GM21526 (cell line): ENCODE measurements at regions not wholly inside any gene's neighbourhood (a gene's known extent, or its start where the extent isn't known, plus 50 kb on each side); places are given as distances from the start of the nearest gene placed in this dataset.

ENCODE experiments used
- ATAC-seq: cut with Tn5 transposase; IDR thresholded peaks from one replicate; pipeline ENCODE4 v1.9.1; 2021; ENCODE audit warnings: moderate library complexity; ENCODE audit not compliant: unreplicated experiment, low FRiP score

- ATAC-seq, result no peak
These were observed 1561.0 kb upstream of the ZEB2 start for GRCh38 chr2:146080925-146081324.

GRCh38 chr2:146079216-146079615 is 1559.3 kb upstream of the ZEB2 start:
- no peak for ATAC-seq

- no peak for ATAC-seq
These were observed 1557.2 kb upstream of the ZEB2 start for GRCh38 chr2:146077156-146077555.

- ATAC-seq, result no peak
These were observed 1548.1 kb upstream of the ZEB2 start for GRCh38 chr2:146068051-146068450.

GRCh38 chr2:146048141-146048540 is 1528.2 kb upstream of the ZEB2 start:
- ATAC-seq, result no peak

GRCh38 chr2:146041274-146041910 is 1521.5 kb upstream of the ZEB2 start:
- no peak for ATAC-seq

- ATAC-seq, result no peak
These were observed 1520.1 kb upstream of the ZEB2 start for GRCh38 chr2:146040051-146040450.

GRCh38 chr2:146038014-146038413 is 1518.1 kb upstream of the ZEB2 start:
- no peak for ATAC-seq

GRCh38 chr2:146037334-146037870 is 1517.5 kb upstream of the ZEB2 start:
- no peak for ATAC-seq

- no peak for ATAC-seq
These were observed 1511.2 kb upstream of the ZEB2 start for GRCh38 chr2:146031158-146031557.

- no peak for ATAC-seq
These were observed 1507.2 kb upstream of the ZEB2 start for GRCh38 chr2:146027156-146027555.

- ATAC-seq, result no peak
These were observed 1505.6 kb upstream of the ZEB2 start for GRCh38 chr2:146025519-146025918.

GRCh38 chr2:146024212-146024743 is 1504.4 kb upstream of the ZEB2 start:
- ATAC-seq, result no peak

GRCh38 chr2:146004462-146004861 is 1484.5 kb upstream of the ZEB2 start:
- no peak for ATAC-seq

GRCh38 chr2:146003337-146003736 is 1483.4 kb upstream of the ZEB2 start:
- no peak for ATAC-seq

GRCh38 chr2:145994910-145995309 is 1475.0 kb upstream of the ZEB2 start:
- ATAC-seq, result no peak

- no peak for ATAC-seq
These were observed 1472.7 kb upstream of the ZEB2 start for GRCh38 chr2:145992572-145992971.

GRCh38 chr2:145987793-145988192 is 1467.9 kb upstream of the ZEB2 start:
- no peak for ATAC-seq

- ATAC-seq, result no peak
These were observed 1465.6 kb upstream of the ZEB2 start for GRCh38 chr2:145985517-145985916.

GRCh38 chr2:145984580-145984979 is 1464.7 kb upstream of the ZEB2 start:
- no peak for ATAC-seq

- ATAC-seq, result no peak
These were observed 1460.4 kb upstream of the ZEB2 start for GRCh38 chr2:145980318-145980717.

- ATAC-seq, result no peak
These were observed 1455.5 kb upstream of the ZEB2 start for GRCh38 chr2:145975406-145975805.
